ENCODE measurements at regions not wholly inside any gene's neighbourhood (a gene's known extent, or its start where the extent isn't known, plus 50 kb on each side); places are given as distances from the start of the nearest gene placed in this dataset.

GRCh38 chr6:170083236-170084051 lies 207.4 kb downstream of the DLL1 start:
- TF ChIP-seq CTCF (IDR thresholded peaks at IDR 0.05; ENCODE audit: control extremely low read depth in 1 of 3, insufficient read depth in 1 of 3, low read depth in 1 of 3, low read length in 3 of 3) (no peak), YY1 (IDR thresholded peaks at IDR 0.05; ENCODE audit: low read depth, low read length) (no peak), EP300 (IDR thresholded peaks at IDR 0.05; ENCODE audit: borderline replicate concordance in 1 of 2, low read depth in 2 of 2, low read length in 2 of 2) (no peak), RXRA (IDR thresholded peaks at IDR 0.05; ENCODE audit: insufficient read depth, low read depth, low read length) (no peak), SIN3A (conservative IDR thresholded peaks at IDR 0.05 in 1 of 2, IDR thresholded peaks at IDR 0.05 in 1 of 2; ENCODE audit: low read depth in 1 of 2, low read length in 2 of 2) (no peak), GABPA (IDR thresholded peaks at IDR 0.05; ENCODE audit: borderline replicate concordance, insufficient read depth, low read length) (no peak), CHD2 (IDR thresholded peaks at IDR 0.05; ENCODE audit: low read length) (no peak), MAX (IDR thresholded peaks at IDR 0.05) (no peak), USF2 (IDR thresholded peaks at IDR 0.05; ENCODE audit: low read length) (no peak), CHD7 (IDR thresholded peaks at IDR 0.05; ENCODE audit: insufficient replicate concordance, low read length) (no peak), RNF2 (IDR thresholded peaks at IDR 0.05; ENCODE audit: borderline replicate concordance, low read depth, low read length, missing control alignments, poor library complexity, severe bottlenecking) (no peak), TCF12 (IDR thresholded peaks at IDR 0.05; ENCODE audit: low read depth, low read length) (no peak)

Measured in H1 (cell line).